Activated T-helper 1 cell treated with anti-CD3 and anti-CD28 coated beads, Interleukin-12 subunit alpha, Interleukin-12 subunit beta, Interleukin-2, Interleukin-4 antibody, amounts not matched to agents 30 ng/mL and 10 ng/mL and 1 ng/mL, durations not matched to agents 14 hours and 24 hours and 36 hours (primary cell): ENCODE measurements at regions not wholly inside any gene's neighbourhood (a gene's known extent, or its start where the extent isn't known, plus 50 kb on each side); places are given as distances from the start of the nearest gene placed in this dataset.

Experiments
- DNase-seq: peaks from one replicate; pipeline ENCODE4 v3.0.0; 2021; ENCODE audit warnings: low spot score
- H3K27ac Mint-ChIP-seq: one replicate; pipeline ENCODE4 v1.8.0; 2021; ENCODE audit warnings: mild to moderate bottlenecking, mixed read lengths
- H3K27me3 Mint-ChIP-seq: one replicate; pipeline ENCODE4 v1.8.0; 2022; ENCODE audit warnings: mild to moderate bottlenecking, moderate library complexity, mixed read lengths; ENCODE audit not compliant: insufficient read depth
- H3K36me3 Mint-ChIP-seq: one replicate; pipeline ENCODE4 v1.8.0; 2021; ENCODE audit warnings: low read depth, mixed read lengths
- H3K4me1 Mint-ChIP-seq: one replicate; pipeline ENCODE4 v1.8.0; 2021; ENCODE audit warnings: low read depth, mixed read lengths
- H3K4me3 Mint-ChIP-seq: one replicate; pipeline ENCODE4 v1.8.0; 2021; ENCODE audit warnings: mild to moderate bottlenecking, moderate library complexity, mixed read lengths
- H3K9me3 Mint-ChIP-seq: one replicate; pipeline ENCODE4 v1.8.0; 2021; ENCODE audit warnings: mixed read lengths
- intact Hi-C: fragments of 100-400 bp; cut with micrococcal nuclease; formaldehyde crosslinking; loops from one replicate; pipeline ENCODE4 v1.15.1; 2024

GRCh38 chr6:166041277-166041676, 126.4 kb downstream of the TBXT start:
- H3K27me3 Mint-ChIP-seq: peaks cover 3% of the 10 kb centered on the region
- H3K4me1 Mint-ChIP-seq: no peaks in the 10 kb centered on the region
- no peak overlapping the region for H3K4me3 Mint-ChIP-seq
- peaks cover 5% of the 10 kb centered on the region for H3K9me3 Mint-ChIP-seq
- H3K27ac Mint-ChIP-seq: no peak overlapping the region
- intact Hi-C loops: no loop called here
- DNase-seq: no peak
- H3K36me3 Mint-ChIP-seq: no peaks in the 10 kb centered on the region

DNA sequence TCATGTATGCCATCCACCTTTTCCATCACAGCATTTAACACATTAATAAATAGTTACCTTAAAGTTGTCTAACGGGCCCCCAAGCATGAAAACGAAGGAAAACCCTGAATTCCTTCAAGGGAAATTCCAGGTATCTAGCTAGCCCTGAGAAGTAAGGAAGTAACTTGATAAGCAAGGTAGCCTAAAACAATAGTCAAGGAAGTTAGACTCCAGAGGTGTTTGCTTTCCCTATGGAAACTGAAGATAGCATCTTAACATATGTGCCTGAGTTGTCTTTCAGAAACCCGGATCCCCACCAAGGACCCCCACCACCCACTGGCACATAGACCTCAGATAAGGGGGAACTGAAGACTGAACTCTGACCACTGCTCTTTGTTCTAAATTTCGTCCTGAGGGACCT, 127.4 kb downstream of the TBXT start:
- Mint-ChIP-seq H3K27ac (no peak overlapping the region), H3K9me3 (peaks cover 5% of the 10 kb centered on the region), H3K36me3 (no peaks in the 10 kb centered on the region), H3K27me3 (peaks cover 3% of the 10 kb centered on the region), H3K4me1 (no peaks in the 10 kb centered on the region), H3K4me3 (no peak overlapping the region)
- no peak for DNase-seq
- intact Hi-C loops: no loop called here

- Mint-ChIP-seq H3K4me3 (no peak overlapping the region), H3K27ac (no peak overlapping the region), H3K27me3 (peaks cover 3% of the 10 kb centered on the region), H3K9me3 (peaks cover 5% of the 10 kb centered on the region), H3K36me3 (no peaks in the 10 kb centered on the region), H3K4me1 (no peaks in the 10 kb centered on the region)
- DNase-seq: no peak
- intact Hi-C loops: no loop called here
Observed at GRCh38 chr6:166036316-166037095, 131.1 kb downstream of the TBXT start.

- intact Hi-C loops: no loop called here
- Mint-ChIP-seq H3K36me3 (no peaks in the 10 kb centered on the region), H3K4me3 (no peak overlapping the region), H3K9me3 (no peaks in the 10 kb centered on the region), H3K27me3 (peaks cover 1% of the 10 kb centered on the region), H3K27ac (no peak overlapping the region), H3K4me1 (no peaks in the 10 kb centered on the region)
- DNase-seq: no peak
Observed at GRCh38 chr6:166032366-166033200, 135.1 kb downstream of the TBXT start.

DNA sequence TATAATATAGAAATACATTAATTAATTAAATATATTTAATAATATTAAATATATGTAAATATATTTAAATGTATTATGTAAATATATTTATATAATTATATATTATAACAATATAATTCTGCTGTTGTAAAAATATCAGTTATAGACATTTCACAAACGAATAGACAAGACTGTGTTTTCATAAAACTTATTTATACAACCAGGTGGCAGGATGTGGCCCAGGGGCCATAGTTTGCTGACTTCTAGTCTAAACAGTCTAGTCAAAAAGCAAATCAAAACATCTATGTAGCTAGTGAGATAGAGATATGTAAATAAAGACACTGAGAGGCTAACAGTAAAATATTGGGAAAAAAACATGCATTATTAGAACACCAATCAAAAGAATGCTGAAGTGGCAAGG, 136.4 kb downstream of the TBXT start:
- Mint-ChIP-seq H3K4me3 (no peak overlapping the region), H3K27me3 (no peaks in the 10 kb centered on the region), H3K9me3 (no peaks in the 10 kb centered on the region), H3K4me1 (no peaks in the 10 kb centered on the region), H3K27ac (no peak overlapping the region), H3K36me3 (no peaks in the 10 kb centered on the region)
- intact Hi-C loops: no loop called here
- DNase-seq: no peak

- H3K9me3 Mint-ChIP-seq: no peaks in the 10 kb centered on the region
- no peaks in the 10 kb centered on the region for H3K4me1 Mint-ChIP-seq
- no peak overlapping the region for H3K27ac Mint-ChIP-seq
- H3K4me3 Mint-ChIP-seq: no peak overlapping the region
- intact Hi-C loops: loop anchor here (10.0 kb wide), 1 partner anchor 385 kb away; no protein-coding TSS in a partner anchor
- no peak for DNase-seq
- H3K27me3 Mint-ChIP-seq: no peaks in the 10 kb centered on the region
- H3K36me3 Mint-ChIP-seq: no peaks in the 10 kb centered on the region
Observed at GRCh38 chr6:166029506-166029905, 138.1 kb downstream of the TBXT start.

GRCh38 chr6:166027761-166028160, 139.9 kb downstream of the TBXT start:
- H3K4me3 Mint-ChIP-seq: no peak overlapping the region
- no peaks in the 10 kb centered on the region for H3K9me3 Mint-ChIP-seq
- no peaks in the 10 kb centered on the region for H3K4me1 Mint-ChIP-seq
- H3K27me3 Mint-ChIP-seq: no peaks in the 10 kb centered on the region
- H3K36me3 Mint-ChIP-seq: no peaks in the 10 kb centered on the region
- DNase-seq: no peak
- no peak overlapping the region for H3K27ac Mint-ChIP-seq
- intact Hi-C loops: loop anchor here (10.0 kb wide), 1 partner anchor 387 kb away; no protein-coding TSS in a partner anchor

DNA sequence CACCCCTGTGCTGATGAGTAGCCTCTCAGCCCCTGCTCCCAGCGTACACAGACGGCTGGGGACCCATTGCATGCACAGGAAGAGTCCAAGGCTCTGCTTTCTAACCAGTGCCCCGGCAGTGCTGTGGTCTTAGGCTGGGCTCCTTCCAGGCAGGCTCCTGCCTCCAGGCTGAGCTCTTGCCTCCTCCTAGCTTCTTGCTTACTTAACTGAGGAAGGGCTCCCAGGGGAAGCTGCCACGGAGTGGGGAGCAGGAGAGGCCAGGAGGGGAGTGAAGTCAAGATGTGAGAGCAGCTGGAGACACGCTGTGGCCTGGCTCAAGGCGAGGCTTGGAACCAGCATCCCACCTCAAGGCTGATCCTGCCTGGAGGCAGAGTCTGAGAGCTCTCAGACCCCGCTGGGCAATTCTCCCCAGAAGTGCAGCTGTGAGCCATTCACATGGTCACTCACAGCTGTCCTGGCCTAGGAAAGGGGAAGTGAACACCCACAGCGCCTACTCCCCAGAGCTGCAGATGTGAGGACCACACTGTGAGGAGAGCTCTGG, 141.0 kb downstream of the TBXT start:
- Mint-ChIP-seq H3K36me3 (no peaks in the 10 kb centered on the region), H3K9me3 (no peaks in the 10 kb centered on the region), H3K4me3 (no peak overlapping the region), H3K27me3 (no peaks in the 10 kb centered on the region), H3K4me1 (no peaks in the 10 kb centered on the region), H3K27ac (no peak overlapping the region)
- intact Hi-C loops: loop anchor here (10.0 kb wide), 1 partner anchor 388 kb away; no protein-coding TSS in a partner anchor
- DNase-seq: no peak

DNA sequence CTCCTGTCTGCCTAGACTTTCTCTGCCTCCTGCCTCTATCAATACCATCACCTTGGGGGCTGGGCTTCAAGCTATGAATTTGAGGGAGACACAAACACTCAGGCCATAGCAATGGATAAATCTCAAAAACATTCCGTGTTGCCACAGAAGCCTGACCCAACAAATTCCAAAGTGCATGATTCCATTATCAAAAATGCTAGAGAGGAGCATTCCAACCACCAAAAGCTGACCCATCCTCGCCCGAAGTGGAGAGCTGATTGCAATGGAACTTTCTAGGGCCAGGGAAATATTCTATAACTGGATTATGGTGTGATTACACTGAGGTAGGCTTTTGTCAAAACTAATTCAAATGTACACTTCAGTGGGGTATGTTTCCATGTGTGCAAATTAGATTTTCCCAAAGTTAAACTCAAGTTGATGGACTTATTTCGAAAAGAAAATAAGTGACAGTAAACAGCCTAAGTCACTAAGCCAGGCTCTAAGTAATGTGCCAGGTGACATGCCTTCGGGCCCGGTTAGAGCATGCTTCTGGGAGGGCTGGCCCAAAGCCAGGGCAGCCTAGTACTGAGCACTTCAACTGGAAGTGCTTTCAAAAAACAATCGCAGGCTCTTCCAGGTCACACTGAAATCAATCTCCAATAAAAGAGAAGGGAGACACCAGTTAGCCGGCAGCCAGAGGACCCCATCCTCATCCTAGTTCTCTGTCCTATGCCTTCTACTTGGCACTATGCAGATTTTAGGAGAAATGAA, 142.3 kb downstream of the TBXT start:
- Mint-ChIP-seq H3K36me3 (no peaks in the 10 kb centered on the region), H3K4me3 (no peak overlapping the region), H3K27me3 (no peaks in the 10 kb centered on the region), H3K4me1 (no peaks in the 10 kb centered on the region), H3K27ac (no peak overlapping the region), H3K9me3 (no peaks in the 10 kb centered on the region)
- DNase-seq: no peak
- intact Hi-C loops: loop anchor here (10.0 kb wide), 1 partner anchor 389 kb away; no protein-coding TSS in a partner anchor

GRCh38 chr6:166024252-166024651, 143.4 kb downstream of the TBXT start:
- no peaks in the 10 kb centered on the region for H3K27me3 Mint-ChIP-seq
- H3K4me3 Mint-ChIP-seq: no peak overlapping the region
- intact Hi-C loops: loop anchor here (10.0 kb wide), 1 partner anchor 391 kb away; no protein-coding TSS in a partner anchor
- DNase-seq: no peak
- H3K36me3 Mint-ChIP-seq: no peaks in the 10 kb centered on the region
- H3K9me3 Mint-ChIP-seq: no peaks in the 10 kb centered on the region
- no peak overlapping the region for H3K27ac Mint-ChIP-seq
- H3K4me1 Mint-ChIP-seq: no peaks in the 10 kb centered on the region

- no peaks in the 10 kb centered on the region for H3K9me3 Mint-ChIP-seq
- no peak overlapping the region for H3K4me3 Mint-ChIP-seq
- no peaks in the 10 kb centered on the region for H3K4me1 Mint-ChIP-seq
- no peak for DNase-seq
- no peak overlapping the region for H3K27ac Mint-ChIP-seq
- no peaks in the 10 kb centered on the region for H3K36me3 Mint-ChIP-seq
- intact Hi-C loops: loop anchor here (10.0 kb wide), 1 partner anchor 391 kb away; no protein-coding TSS in a partner anchor
- no peaks in the 10 kb centered on the region for H3K27me3 Mint-ChIP-seq
Observed at GRCh38 chr6:166023273-166023989, 144.2 kb downstream of the TBXT start.

- intact Hi-C loops: loop anchor here (10.0 kb wide), 1 partner anchor 393 kb away; no protein-coding TSS in a partner anchor
- no peak for DNase-seq
- H3K9me3 Mint-ChIP-seq: peaks cover 12% of the 10 kb centered on the region
- H3K4me1 Mint-ChIP-seq: no peaks in the 10 kb centered on the region
- no peaks in the 10 kb centered on the region for H3K27me3 Mint-ChIP-seq
- H3K36me3 Mint-ChIP-seq: no peaks in the 10 kb centered on the region
- H3K4me3 Mint-ChIP-seq: no peak overlapping the region
- H3K27ac Mint-ChIP-seq: no peak overlapping the region
Observed at GRCh38 chr6:166021429-166021828, 146.2 kb downstream of the TBXT start.
